ENCODE measurements at regions not wholly inside any gene's neighbourhood (a gene's known extent, or its start where the extent isn't known, plus 50 kb on each side); places are given as distances from the start of the nearest gene placed in this dataset.

DNA sequence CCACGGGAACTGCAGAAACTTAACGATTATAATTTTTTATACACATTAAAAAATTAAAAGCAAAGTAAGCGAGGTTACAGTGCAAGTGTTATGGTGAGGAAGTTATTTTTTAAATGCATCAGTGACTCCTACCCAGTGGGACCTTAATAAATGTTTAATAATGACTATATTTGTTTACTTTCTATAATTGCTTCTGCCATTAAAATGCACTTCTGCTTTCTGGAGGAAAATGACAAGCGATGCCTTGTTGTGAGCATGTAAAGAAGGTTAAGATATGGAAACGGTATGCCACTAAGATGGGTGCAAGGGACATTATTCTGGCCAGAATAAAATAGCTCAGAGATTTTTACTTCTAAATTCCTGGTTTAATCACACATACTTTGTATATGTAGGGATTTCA lies 252.1 kb downstream of the CDH11 start:
- H3K9ac ChIP-seq (ENCODE audit: control insufficient read depth, extremely low read depth, insufficient read depth, low read length), result no peak overlapping the region
- H3K4me3 ChIP-seq (ENCODE audit: control insufficient read depth in 2 of 3, extremely low read depth in 1 of 3, insufficient read depth in 2 of 3, low read depth in 1 of 3, low read length in 3 of 3), result no peak overlapping the region
- no peaks in the 10 kb centered on the region for H3K9me3 ChIP-seq (ENCODE audit: control insufficient read depth, low read depth, low read length)
- H3K9me1 ChIP-seq (ENCODE audit: control insufficient read depth, extremely low read depth, insufficient read depth, low read length), result no peaks in the 10 kb centered on the region
- dilution Hi-C loops (cut with MboI; ENCODE audit: extremely low pct_ligation_motif_present, low sequenced_read_pairs), result no loop called here
- no peaks in the 10 kb centered on the region for H3K4me1 ChIP-seq (ENCODE audit: control insufficient read depth, extremely low read depth, insufficient read depth, low read length)
- no peak overlapping the region for H2AFZ ChIP-seq (ENCODE audit: control insufficient read depth, low read length)
- DNase-seq (ENCODE audit: low read depth, low spot score), result no peak
- H3K79me2 ChIP-seq (ENCODE audit: control insufficient read depth, insufficient read depth, low read length), result no peaks in the 10 kb centered on the region
- H3K4me2 ChIP-seq (ENCODE audit: control insufficient read depth, extremely low read depth, insufficient read depth, low read depth, low read length), result no peak overlapping the region
- H3K27ac ChIP-seq (ENCODE audit: control insufficient read depth, insufficient read depth, low read length), result no peak overlapping the region
- FAIRE-seq, result no peak
- no peaks in the 10 kb centered on the region for H3K27me3 ChIP-seq (ENCODE audit: control insufficient read depth, extremely low read depth, insufficient read depth, low read length)
- TF ChIP-seq EZH2 (IDR thresholded peaks at IDR 0.05; ENCODE audit: low read length), result no peak
- TF ChIP-seq, protein P1, sequence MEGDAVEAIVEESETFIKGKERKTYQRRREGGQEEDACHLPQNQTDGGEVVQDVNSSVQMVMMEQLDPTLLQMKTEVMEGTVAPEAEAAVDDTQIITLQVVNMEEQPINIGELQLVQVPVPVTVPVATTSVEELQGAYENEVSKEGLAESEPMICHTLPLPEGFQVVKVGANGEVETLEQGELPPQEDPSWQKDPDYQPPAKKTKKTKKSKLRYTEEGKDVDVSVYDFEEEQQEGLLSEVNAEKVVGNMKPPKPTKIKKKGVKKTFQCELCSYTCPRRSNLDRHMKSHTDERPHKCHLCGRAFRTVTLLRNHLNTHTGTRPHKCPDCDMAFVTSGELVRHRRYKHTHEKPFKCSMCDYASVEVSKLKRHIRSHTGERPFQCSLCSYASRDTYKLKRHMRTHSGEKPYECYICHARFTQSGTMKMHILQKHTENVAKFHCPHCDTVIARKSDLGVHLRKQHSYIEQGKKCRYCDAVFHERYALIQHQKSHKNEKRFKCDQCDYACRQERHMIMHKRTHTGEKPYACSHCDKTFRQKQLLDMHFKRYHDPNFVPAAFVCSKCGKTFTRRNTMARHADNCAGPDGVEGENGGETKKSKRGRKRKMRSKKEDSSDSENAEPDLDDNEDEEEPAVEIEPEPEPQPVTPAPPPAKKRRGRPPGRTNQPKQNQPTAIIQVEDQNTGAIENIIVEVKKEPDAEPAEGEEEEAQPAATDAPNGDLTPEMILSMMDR (optimal IDR thresholded peaks at IDR 0.05 in 1 of 3, IDR thresholded peaks at IDR 0.05 in 1 of 3, conservative IDR thresholded peaks at IDR 0.05 in 1 of 3; ENCODE audit: extremely low read depth in 1 of 3, insufficient read depth in 2 of 3, low read length in 3 of 3), result no peak
- H3K36me3 ChIP-seq (ENCODE audit: control insufficient read depth in 2 of 2, extremely low read depth in 1 of 2, insufficient read depth in 2 of 2, low read length in 2 of 2), result no peaks in the 10 kb centered on the region
- no peaks in the 10 kb centered on the region for H4K20me1 ChIP-seq (ENCODE audit: control insufficient read depth, extremely low read depth, insufficient read depth, low read length)

- dilution Hi-C loops (cut with MboI; ENCODE audit: extremely low pct_ligation_motif_present, low sequenced_read_pairs), result no loop called here
- FAIRE-seq, result no peak
- H3K36me3 ChIP-seq (ENCODE audit: control insufficient read depth in 2 of 2, extremely low read depth in 1 of 2, insufficient read depth in 2 of 2, low read length in 2 of 2), result no peaks in the 10 kb centered on the region
Measured at GRCh38 chr16:64866021-64866420, 255.8 kb downstream of the CDH11 start.

More at GRCh38 chr16:64866021-64866420, 255.8 kb downstream of the CDH11 start:
- Histone ChIP-seq H2AFZ (ENCODE audit: control insufficient read depth, low read length) (no peak overlapping the region), H3K27me3 (ENCODE audit: control insufficient read depth, extremely low read depth, insufficient read depth, low read length) (no peaks in the 10 kb centered on the region), H3K9me3 (ENCODE audit: control insufficient read depth, low read depth, low read length) (no peaks in the 10 kb centered on the region), H3K27ac (ENCODE audit: control insufficient read depth, insufficient read depth, low read length) (no peak overlapping the region), H3K9ac (ENCODE audit: control insufficient read depth, extremely low read depth, insufficient read depth, low read length) (no peak overlapping the region), H3K79me2 (ENCODE audit: control insufficient read depth, insufficient read depth, low read length) (no peaks in the 10 kb centered on the region), H4K20me1 (ENCODE audit: control insufficient read depth, extremely low read depth, insufficient read depth, low read length) (no peaks in the 10 kb centered on the region), H3K4me2 (ENCODE audit: control insufficient read depth, extremely low read depth, insufficient read depth, low read depth, low read length) (no peak overlapping the region), H3K4me1 (ENCODE audit: control insufficient read depth, extremely low read depth, insufficient read depth, low read length) (no peaks in the 10 kb centered on the region), H3K9me1 (ENCODE audit: control insufficient read depth, extremely low read depth, insufficient read depth, low read length) (no peaks in the 10 kb centered on the region), H3K4me3 (ENCODE audit: control insufficient read depth in 2 of 3, extremely low read depth in 1 of 3, insufficient read depth in 2 of 3, low read depth in 1 of 3, low read length in 3 of 3) (no peak overlapping the region)
- TF ChIP-seq, protein P1 (optimal IDR thresholded peaks at IDR 0.05 in 1 of 3, IDR thresholded peaks at IDR 0.05 in 1 of 3, conservative IDR thresholded peaks at IDR 0.05 in 1 of 3; ENCODE audit: extremely low read depth in 1 of 3, insufficient read depth in 2 of 3, low read length in 3 of 3), result no peak
- no peak for TF ChIP-seq EZH2 (IDR thresholded peaks at IDR 0.05; ENCODE audit: low read length)
- no peak for DNase-seq (ENCODE audit: low read depth, low spot score)

Measured in keratinocyte (primary cell).